ENCODE measurements at regions not wholly inside any gene's neighbourhood (a gene's known extent, or its start where the extent isn't known, plus 50 kb on each side); places are given as distances from the start of the nearest gene placed in this dataset.

DNA sequence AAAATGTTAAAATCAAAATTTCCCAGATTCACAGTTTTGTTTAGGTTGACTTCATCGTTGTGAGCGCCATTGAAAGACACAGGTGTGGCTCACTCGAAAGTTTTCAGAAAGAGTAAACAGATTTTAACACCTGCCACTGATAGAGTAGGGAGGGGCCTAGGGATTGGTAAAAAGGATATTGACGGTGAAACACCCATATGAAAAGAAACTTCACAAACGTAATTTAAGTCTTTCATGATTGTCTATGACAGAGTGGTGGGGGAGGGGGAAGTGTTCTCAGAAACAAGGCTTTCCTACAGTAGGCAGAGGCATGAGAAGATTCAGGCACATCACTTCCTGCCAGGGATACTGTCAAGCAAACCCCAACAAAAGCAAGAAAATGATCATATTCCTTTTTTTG, 101.4 kb downstream of the PERP start:
- no peak for DNase-seq (ENCODE audit: low read depth, low spot score)

DNA sequence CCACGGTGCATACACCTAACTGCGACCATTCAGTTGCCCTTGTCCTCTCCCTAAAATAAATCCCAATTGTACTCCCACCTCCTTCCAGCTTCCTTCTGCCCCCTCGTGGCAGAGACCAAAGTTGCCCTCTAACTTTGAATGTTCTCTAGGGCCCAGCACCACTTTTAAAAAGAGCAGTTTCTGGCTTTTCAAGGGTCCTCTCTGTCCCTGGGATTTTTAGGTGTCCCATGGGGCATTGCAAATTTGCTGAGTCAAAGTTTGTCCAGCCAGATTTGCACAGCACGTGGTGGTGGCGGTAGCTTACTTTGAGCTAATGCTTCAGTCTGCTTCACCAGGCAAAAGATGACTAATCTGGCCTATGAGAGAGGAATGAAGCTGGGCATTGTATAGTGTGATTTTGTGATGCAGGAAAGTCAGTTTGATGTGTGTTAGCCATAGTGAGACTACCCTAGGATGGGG, 100.2 kb downstream of the PERP start:
- no peak for DNase-seq (ENCODE audit: low read depth, low spot score)

GRCh38 chr6:138008791-138009190, 98.4 kb downstream of the PERP start:
- DNase-seq (ENCODE audit: low read depth, low spot score): no peak

- DNase-seq (ENCODE audit: low read depth, low spot score): no peak
Observed at GRCh38 chr6:138011413-138011812, 95.8 kb downstream of the PERP start.

DNA sequence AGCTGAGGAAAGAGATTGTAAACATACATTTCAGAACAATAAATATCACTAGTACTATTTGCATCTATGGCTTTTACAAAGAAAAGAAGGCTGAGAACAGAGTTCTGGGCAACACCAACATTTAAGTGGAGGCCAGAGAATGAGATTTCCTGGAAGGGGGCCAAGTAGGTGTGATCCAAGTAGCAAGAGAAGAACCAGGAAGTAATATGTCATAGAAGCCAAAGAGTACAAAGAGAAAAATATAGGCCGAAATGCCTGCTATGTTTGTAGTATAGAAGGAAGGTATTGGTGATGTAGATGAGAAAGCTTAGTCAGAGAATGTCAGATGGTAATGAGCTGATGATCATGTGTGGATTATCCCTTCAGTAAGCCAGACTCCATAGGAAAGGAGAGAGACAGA, 94.5 kb downstream of the PERP start:
- DNase-seq (ENCODE audit: low read depth, low spot score): no peak

GRCh38 chr6:138013959-138014358, 93.3 kb downstream of the PERP start:
- no peak for DNase-seq (ENCODE audit: low read depth, low spot score)

- no peak for DNase-seq (ENCODE audit: low read depth, low spot score)
Observed at GRCh38 chr6:138017166-138017757, 90.0 kb downstream of the PERP start.

- DNase-seq (ENCODE audit: low read depth, low spot score): no peak
Observed at GRCh38 chr6:138018297-138018696, 88.9 kb downstream of the PERP start.

DNA sequence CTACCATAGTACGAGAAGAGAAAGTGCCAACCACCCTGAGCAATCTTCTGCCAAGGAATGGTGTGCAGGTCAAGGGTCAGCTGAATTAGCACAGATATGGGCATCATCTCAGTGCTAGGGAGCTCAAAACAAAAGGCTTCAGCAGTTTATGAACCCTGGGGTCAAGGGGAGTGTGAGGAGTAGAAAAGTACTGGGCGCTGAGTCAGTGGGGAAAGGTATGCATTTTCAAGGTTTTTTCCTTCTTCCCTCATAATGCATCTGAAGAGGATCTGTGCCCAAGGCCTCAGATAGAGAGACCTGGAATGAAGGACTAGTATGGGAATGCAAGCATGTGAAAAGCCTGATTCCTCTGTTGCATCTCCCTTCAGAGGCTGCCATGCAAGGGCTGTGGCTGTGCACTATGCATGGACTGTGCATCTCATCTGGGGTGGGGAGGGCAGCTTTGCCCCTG, 81.7 kb downstream of the PERP start:
- DNase-seq (ENCODE audit: low read depth, low spot score): no peak

DNA sequence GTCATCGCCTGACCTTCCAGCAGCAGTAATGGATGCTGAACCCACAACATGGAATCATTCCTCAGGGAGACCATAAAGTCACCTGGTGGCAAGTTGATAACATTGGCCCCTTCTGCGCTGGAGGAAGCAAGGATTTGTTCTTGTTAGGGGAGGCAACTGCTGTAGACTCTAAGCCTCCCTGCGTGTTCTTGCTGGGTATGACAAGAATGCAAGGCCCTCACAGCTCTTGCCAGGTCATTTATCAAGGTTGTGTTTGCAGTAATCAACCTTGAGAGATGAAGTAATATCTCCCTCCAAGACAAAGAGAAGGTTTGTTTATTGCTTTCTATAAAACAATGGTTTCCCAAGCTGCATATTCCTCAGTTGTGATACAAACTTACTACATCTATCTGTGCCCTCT, 80.9 kb downstream of the PERP start:
- DNase-seq (ENCODE audit: low read depth, low spot score): no peak

- DNase-seq (ENCODE audit: low read depth, low spot score): no peak
Observed at GRCh38 chr6:138028893-138029292, 78.3 kb downstream of the PERP start.

GRCh38 chr6:138030872-138031271, 76.3 kb downstream of the PERP start:
- DNase-seq (ENCODE audit: low read depth, low spot score): no peak

GRCh38 chr6:138031417-138031816, 75.8 kb downstream of the PERP start:
- no peak for DNase-seq (ENCODE audit: low read depth, low spot score)

DNA sequence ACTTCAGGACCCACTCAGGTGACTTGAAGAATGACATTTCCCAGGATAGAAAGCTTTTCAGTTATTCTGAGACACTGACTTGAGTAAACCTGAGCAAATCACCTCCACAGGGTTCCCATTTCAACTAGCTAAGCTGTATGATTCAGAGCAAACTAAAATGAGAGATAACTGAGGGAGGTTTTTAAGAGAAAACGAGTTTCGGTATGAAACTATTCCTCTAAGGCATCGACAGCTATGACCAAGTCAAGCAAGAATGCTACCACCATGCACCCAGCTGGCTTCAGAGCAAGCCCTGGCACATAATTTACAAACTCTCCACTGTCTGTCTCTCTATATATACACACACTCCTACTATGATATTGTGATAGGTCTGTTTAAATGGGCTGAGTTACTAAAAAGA, 75.4 kb downstream of the PERP start:
- no peak for DNase-seq (ENCODE audit: low read depth, low spot score)

DNA sequence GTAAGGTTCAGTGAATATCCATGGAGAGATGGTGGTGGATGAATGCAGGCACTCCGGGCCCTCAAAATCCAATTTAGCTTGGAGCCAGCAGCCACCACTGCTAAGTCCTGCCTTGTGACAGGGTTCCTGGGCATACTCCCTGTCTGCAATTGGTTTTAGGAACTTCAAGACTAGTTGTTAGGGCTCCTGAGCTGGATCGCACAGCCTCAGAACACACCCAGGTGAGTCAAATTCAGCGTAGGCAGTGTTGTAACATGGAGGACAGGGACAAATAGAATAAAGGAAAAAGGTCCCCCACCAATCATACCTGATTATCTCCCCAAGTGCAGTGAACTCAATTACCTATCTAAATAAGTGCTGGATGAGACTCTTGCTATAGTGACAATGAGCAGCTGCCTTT, 74.6 kb downstream of the PERP start:
- DNase-seq (ENCODE audit: low read depth, low spot score): no peak

DNA sequence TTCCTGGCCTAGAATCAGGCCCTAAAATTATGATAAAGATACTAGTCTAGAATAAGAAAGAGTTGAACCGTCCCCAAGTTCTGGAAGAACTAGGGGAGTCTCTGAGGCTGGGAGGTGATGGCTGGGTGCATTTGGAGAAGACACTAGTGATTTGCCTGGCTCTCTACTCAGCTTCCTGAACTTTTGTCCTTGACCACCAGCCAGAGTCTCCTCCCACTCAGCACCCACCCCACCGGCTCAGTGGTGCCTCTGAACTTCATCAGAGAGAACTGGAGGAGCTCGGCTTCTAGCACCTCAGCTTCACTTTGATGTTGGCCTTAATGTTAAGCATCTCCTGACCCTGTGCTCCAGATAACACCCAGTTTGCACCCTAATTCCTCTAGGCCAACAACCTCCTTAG, 73.0 kb downstream of the PERP start:
- no peak for DNase-seq (ENCODE audit: low read depth, low spot score)

DNA sequence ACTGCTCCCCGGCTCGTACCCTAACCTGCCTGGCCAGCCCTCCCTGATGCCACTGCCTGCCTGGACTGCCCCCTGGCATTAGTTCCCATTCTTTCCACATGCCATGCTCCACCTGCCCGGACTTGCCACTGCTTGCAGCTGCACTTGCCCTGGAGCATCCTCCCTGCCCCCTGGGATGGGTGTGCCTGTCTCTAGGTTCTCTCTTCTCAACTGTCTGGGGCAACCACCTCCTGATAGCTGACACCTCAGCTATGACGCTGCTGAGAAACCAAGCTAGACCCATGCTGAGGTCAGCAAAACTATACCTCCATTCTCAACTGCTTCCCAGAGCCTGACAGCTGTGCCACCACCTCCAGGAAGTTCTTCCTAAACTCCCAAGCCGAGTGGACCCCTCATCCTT, 72.1 kb downstream of the PERP start:
- DNase-seq (ENCODE audit: low read depth, low spot score): no peak

DNA sequence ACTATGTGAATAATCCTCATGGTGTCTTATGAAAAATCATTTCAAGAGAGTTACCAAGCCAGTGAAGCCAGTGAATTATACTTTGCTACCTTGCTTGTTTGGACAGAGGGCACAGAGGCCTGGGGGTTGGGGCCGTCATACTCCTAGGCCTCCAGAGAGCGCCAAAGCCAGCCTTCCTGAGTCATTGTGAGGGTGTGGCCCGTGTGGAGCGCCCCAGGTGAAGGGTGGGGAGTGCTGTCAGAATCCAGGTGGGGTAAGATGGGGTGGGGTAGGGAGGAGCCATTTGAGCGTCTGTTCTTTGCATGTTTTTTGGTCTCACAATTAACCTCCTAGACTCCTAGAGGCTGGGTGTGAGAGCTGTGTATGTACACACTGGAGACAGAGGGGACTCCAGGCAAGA, 71.1 kb downstream of the PERP start:
- no peak for DNase-seq (ENCODE audit: low read depth, low spot score)

- DNase-seq (ENCODE audit: low read depth, low spot score): no peak
Observed at GRCh38 chr6:138037009-138037504, 70.2 kb downstream of the PERP start.

DNA sequence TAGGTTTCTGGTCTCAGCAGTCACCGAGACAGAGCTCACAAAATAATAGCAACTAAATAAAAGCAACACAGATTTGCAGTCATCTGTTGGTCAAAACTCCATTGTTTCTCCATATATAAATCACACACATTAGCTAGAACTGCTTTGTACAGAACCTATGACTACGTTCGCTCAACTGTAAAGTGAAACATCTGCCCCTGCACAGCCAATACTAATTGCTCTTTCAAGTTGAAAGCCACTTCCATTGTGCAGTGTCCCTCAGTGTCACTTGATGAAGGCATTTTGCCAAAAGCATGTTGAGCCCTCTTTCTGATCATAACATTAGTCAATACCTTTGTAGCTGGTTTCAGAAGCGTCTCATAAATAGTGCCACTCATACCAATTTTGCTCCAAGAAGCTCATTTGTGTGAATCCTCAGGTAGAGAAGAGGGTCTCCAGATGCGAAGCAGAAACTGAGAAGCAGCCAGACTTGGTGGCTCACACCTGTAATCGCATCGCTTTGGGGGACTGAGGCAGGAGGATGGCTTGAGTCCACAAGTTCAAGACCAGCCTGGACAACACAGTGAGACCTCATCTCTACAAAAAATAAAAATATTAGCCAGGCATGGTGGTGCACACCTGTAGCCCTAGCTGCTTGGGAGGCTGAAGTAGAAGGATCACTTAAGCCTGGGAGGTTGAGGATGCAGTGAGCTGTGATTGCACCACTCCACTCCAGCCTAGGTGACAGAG, 68.9 kb downstream of the PERP start:
- no peak for DNase-seq (ENCODE audit: low read depth, low spot score)

All from activated CD4-positive, CD25-positive, alpha-beta regulatory T cell treated with anti-CD3 and anti-CD28 coated beads, Interleukin-2, amount 50 U/mL, for 16 hours (primary cell).